GM18873 (cell line): ENCODE measurements at regions not wholly inside any gene's neighbourhood (a gene's known extent, or its start where the extent isn't known, plus 50 kb on each side); places are given as distances from the start of the nearest gene placed in this dataset.

Experiments
- ATAC-seq: cut with Tn5 transposase; IDR thresholded peaks from one replicate; pipeline ENCODE4 v1.9.1; 2021; ENCODE audit warnings: mild to moderate bottlenecking, moderate library complexity, moderate number of reproducible peaks; ENCODE audit not compliant: unreplicated experiment, low FRiP score

DNA sequence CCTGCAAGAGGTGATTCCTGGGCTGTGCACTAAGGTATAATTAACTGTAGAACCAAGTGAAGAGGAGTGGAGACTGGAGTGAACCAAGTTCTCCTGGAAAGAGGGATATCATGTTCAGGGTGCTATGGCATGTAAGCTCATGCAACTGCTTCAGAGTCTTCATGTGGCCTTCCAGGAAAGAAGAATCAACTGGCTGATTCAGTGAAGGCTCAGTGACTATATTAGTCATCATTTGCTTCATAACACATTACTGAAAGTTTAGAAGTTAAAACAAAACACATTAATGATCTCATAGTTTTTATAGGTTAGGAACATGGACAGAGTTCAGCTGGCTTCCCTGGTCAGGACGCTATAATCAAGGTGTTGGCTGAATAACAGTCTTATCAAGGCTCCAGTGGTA lies 1200.8 kb upstream of the GYPC start:
- ATAC-seq = no peak

DNA sequence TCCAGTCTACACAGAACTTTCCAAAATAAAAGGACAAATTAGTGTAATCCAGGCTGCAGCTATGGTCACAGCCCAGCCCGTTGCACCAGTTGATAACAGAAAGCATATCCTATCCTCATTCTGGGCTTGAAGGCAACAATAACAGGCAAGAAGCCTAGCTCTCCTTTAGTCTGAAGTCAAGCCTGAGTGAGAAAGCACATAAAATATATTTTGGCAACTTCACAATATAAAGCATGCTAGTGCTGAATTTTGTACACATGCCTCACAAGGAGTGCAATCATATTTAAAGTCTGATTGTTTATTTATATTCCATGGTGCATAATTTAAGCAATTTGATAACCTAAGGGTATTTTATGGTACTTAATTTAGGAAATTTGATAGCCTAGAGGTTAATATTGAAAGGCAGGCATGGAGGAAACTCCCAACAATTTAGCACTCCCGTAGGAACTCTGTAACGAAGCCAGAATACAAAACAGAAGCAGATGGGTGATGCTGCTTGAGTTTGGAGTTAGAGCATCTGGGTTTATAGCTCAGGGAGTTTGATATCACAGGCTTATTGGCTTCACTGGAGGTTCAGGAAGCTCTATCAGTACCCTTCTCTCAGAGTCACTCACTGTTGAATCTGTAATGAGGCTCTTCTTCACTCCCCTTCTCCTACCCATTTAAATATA lies 1199.1 kb upstream of the GYPC start:
- no peak for ATAC-seq

DNA sequence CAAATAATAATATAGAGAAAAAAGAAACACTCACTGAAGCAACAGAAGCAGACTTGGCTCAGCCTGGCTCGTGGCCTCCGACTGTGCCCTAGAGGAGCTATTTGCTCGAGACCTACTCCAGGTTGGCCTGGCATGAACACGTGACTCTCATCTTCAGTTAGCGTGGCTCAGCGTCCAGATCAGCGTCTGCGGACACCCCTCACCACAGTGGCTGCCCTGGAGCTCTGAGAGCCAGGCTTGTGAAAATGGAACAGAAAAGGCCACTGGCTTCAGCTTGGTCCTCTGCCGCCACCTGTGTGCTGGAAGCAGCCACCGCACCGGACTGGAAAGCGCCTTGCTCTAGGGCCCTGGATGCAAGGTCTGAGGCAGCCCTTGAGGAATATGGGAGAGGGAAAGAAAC lies 1184.0 kb upstream of the GYPC start:
- no peak for ATAC-seq

DNA sequence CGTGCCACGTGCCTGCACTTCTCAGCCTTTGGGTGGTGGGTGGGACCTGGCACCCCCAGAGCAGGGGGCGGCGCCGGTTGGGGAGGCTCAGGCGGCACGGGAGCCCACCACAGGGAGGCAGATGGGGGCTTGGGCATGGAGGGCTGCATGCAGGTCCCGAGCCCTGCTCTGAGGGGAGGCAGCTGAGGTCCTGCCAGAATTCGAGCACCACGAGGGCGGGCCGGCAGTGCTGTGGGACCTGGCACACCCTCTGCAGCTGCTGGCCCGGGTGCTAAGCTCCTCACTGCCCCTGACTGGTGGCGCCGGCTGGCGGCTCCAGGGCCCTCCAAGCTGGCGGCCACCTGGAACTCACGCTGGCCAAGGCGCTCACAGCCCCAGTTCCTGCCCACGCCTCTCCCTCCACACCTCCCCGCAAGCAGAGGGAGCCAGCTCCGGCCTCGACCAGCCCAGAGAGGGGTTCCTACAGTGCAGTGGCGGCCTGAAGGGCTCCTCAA lies 1176.8 kb upstream of the GYPC start:
- ATAC-seq = no peak

DNA sequence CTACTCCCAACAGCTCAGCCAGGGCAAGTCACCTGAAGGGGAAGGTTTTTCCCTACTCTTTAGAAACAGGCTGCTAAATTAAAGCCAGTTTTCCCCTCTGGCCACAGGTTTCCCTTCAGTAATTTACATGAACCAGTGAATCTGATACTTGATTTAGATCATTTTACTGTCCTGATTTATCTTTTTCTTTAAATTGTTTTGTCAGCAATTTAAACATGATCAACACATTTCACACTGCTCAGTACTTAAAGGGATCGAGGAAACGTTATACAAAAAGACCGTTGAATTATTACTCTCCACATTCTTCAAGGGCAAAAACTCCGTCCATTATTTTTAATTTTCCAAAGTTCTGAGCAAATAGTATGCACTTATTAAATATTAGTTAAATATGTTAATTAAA lies 1165.7 kb upstream of the GYPC start:
- no peak for ATAC-seq

DNA sequence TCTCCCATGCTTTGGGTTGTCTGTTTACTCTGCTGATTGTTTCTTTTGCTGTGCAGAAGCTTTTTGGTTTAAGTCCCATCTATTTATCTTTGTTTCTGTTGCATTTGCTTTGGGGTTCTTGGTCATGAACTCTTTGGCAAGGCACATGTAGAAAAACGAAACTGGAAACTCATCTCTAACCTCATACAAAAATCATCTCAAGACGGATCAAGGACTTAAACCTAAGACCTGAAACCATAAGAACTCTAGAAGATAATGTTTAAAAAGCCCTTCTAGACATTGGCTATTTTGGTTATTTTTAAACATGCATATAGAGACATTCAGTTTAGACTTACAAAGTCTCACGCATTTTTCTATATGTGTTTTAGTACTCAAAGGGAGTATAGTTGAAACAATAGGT lies 1164.3 kb upstream of the GYPC start:
- no peak for ATAC-seq

DNA sequence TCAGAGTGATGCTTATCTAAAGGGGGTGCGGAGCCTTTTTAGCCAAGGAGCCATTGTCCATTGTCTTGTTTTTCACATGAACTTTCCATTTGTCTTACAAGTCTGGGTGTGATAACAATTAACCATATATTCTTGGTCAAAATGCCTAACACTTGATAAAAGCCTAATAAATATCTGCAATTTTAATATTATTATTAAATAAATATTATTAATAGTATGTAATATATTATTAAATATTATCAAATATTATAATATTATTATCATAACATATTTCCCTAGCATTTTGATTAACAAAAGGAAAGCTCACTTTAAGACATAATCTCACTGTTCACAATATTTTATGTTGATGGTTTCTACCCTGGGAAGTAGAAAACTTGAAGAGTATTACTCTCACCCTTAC lies 1143.6 kb upstream of the GYPC start:
- no peak for ATAC-seq

DNA sequence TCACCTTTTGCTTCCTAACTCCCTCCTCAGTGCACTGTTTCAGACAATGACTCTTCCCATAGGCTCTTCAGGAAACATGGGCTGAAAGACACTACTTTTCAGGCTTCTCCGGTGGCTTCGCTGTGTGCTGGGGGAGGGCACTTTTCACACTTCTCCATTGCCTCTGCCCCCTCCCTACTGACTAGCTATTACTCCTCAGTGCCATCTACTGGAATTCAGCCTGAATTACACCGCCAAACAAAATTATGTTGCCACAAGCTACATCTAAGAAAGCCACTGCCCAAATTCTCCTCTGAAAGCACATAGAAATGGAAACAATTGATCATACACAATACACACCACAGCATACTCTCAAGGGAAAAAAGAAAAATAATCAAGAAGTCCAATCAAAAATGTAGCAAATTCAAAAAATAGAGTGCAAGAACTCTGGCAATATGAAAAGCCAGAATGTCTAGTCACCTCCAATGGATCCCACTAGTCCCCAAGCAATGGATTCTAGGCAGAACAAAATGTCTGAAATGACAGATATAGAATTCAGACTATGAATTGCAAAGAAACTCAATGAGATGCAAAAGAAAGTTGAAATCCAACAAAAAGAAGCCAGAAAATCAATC lies 1139.4 kb upstream of the GYPC start:
- no peak for ATAC-seq

DNA sequence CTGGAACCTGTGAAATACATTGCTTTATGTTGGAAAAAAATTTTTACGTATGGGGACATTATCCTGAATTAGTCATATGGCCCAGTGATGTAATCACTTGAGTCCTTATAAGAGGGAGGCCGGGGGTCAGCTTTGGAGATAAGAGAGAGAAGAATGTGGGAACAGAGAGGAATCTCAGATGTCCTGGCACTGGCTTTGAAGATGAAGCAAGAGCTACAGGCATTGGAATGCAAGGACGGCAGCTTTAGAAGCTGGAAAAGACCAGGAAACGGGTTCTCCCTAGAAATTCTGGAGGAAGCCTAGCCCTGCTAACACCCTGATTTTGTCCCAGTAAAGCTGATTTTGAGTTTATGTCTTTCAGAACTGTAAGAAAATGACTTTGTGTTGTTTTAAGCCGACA lies 1129.9 kb upstream of the GYPC start:
- no peak for ATAC-seq

DNA sequence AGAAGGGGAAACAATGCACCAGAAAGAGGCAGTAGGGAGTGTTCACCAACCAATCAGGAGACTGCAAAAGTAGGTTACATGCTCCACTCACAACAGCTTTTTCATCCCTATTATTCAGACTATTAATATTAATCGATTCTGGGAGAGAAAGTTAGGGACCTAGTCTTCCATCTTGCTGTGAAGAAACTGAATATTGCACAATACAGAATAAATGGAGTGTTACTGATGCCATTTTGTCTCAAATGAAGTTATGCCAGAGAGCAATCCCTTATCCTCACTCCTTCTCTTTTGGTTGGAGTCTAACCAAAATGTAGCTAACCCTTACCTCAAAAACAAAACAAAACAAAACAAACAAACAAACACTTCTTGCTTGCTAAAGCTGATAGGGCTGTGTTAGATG lies 1120.9 kb upstream of the GYPC start:
- no peak for ATAC-seq

DNA sequence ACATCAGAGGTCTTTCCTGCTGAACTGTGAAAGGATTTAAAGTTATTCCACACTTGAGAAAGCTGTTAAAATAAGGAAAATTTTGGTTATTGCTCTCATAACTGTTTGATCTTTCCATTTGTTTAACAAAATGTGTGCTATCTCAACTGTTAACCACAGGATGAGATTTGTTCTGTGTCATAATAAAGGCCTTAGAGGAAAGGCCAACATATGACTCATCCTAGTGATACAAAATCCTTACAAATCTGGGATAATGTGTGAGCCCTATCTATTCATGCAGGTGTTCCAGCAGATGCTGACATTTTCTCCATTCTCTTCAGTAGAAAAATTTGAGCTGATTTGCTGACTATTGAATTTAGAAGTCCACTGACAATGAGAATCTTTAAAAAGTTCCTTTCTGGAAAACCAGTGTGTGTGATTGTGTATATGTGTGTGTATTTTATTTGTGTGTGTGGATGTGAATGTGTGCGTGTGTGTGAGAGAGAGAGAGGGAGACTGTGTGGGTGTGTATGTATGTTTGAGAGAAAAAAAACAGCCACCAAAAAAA lies 1111.9 kb upstream of the GYPC start:
- no peak for ATAC-seq

DNA sequence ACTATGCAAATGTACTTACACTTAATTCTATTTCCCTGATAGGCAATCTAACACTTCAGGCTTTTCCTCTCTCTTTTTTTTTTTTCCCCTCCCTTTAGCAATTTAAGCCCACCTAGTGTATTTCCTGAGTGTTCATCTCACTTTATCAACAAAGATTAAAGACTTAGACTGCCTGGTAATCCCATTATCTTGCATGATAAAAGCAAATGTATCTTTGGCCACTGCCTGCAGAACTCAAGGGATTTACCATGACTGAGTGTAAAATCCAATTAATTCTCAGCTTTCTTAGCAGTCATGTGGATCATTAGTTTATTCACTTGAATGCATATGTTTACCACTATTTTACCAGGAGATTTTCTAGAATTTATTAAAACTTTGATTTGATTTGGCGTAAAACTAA lies 1102.2 kb upstream of the GYPC start:
- ATAC-seq = no peak

DNA sequence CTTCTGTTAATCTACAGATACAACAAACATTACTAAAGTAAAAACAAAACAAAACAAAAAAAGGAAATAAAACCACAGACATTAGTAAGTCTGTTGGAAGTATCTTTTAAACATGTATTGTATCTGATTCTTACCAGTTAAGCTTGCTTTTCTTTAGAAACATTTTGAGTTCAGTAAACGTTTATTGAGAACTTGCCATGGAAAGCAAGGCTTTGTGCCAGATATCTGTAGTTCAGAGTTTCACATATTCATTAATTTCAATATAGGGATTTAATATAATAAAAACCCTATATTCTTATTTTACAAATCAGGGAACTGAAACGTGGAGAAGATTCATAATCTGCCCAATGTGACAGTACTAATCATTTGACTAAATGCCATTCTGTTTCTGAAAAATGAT lies 1101.0 kb upstream of the GYPC start:
- no peak for ATAC-seq

DNA sequence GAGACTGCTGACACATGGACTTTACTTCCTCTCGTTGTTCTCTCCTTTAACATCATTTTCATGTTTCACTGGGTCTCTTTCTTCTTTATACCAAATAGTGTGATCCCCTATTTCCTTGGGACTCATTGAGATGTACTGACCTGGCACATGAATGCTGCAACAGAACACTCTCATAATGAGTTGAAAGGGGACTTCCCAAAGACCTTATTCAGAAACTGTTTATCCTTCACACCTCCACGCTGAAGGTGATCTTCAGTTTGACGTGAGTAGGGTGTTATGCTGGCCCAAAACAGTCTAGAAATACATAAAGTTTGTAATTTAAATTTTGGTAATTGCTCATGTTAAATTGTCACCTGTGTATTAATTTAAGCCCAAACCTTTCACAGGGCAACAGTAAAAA lies 1096.8 kb upstream of the GYPC start:
- no peak for ATAC-seq

DNA sequence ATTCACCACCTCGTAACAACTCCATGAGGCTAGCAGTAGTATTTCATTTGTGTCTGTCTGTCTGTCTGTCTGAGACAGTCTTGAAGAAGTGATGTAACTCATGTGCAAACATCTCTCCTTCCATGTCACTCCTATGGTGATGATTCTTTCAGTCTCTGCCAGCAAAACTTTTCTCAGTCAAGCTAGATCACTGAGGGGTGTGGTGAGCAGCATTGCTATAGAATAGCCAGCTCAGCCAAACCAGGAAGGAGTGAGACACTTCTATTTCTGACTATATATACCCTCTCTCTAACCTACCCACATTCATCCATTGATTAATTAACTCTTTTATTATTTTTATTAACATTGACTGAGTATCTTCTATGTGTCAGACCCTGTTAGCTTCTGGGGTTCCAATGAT lies 1095.1 kb upstream of the GYPC start:
- no peak for ATAC-seq

DNA sequence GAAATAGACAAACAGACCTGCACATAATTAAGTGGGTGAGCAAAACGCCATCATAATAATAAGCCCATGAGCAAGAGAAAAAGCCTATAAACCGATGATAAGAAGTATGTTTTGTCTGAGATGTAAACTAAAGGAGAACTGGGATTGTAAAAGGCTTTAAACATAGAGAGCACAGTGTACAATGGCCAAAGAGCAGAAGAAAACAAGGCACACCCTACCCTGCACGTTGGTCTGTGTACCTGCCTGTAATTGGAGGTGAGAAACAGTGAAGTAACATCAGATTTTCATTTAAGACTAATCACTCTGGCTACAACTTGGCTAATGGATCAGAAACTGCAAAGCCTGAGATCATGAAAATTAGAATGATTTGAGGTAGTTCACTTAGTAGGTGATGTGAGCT lies 1094.7 kb upstream of the GYPC start:
- ATAC-seq = no peak

DNA sequence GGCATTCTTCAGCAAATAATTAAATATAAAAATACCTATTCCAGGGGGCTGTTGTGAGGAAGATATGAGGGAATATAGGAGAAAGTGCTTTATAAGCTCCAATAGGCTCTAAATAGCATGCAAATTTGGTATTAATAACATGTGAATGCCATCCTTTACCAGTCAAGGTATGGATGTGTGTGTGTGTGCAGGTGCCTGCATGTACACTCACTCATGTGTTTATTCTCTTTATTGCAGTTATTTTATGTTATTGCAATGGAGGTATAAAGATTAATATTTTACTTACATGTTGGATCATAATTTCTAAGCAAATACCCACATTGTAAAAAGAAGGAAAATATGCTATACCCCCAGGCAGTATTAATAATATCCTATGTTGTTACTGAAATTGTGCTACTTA lies 1093.0 kb upstream of the GYPC start:
- ATAC-seq = no peak

DNA sequence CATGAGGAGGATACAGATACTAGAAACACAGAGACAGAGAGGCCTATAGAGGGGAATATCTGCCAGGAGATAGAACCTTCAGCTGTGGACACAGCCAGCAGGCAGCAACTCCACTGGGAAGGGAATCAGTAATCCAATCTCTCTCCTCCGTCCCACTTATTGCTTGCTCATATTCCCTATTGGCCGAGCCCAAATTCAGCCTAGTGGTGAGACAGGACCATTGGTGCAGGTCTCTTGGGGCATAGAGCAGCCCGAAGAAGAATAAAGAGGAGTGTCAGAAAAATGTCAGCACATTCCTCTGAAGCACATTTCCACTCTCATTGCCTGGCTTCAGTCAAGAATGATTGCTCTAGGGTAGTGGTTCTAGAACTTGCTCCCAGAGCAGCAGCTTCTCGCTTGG lies 1091.5 kb upstream of the GYPC start:
- ATAC-seq = no peak

DNA sequence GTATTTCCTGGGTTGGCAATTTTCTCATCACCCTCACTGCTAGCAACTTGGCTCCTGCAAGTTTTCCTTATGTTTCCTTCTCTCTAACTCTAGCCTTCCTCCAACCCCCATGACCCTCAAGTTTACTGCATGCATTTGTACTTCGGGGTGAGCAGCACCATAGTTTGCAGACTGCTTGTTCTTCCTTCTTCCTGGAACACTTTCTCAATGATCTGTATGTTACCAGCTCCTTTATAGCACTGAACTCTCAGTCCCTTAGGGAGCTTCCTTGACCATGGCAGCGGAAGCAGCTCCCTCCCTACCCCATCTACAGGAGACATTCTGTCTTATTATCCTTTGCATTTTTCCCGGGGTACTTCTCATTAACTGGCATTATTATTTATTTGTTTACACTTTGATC lies 1089.5 kb upstream of the GYPC start:
- no peak for ATAC-seq

DNA sequence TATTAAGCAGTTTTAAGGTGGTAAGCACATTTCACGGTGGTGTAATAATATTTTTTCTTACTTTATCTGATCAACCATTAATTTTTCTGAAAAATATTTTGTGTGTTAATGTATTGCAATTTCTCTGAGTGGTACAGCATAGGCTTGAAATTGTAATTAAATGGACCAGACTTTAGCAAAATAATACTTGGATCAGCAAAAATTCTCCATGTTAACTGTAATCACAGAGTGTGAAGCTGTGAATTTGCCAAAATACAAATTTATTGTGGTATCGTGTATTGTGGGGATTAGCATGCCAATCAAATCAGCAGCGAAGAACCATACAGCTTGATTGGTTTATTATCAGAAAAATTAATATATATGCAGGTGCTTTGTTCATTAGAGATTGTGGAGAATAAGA lies 1088.9 kb upstream of the GYPC start:
- no peak for ATAC-seq

DNA sequence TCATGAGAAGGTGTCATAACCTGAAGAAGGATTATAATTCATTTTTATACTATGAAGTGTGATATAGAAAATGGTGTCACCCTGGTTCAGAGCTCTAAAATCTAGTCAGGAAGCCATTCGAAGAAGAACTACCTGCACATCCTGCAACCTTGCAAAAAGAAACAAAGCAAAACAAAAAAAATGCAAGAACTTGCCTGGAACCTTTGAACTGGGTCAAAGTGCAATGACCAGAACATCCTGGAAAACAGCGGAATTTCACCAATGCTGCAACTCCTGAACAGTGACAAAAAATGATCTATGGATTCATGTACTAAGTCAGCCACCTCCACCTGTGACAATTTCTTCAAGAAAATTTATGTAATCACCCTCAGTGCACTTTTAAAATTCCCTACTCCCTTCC lies 1083.3 kb upstream of the GYPC start:
- no peak for ATAC-seq

DNA sequence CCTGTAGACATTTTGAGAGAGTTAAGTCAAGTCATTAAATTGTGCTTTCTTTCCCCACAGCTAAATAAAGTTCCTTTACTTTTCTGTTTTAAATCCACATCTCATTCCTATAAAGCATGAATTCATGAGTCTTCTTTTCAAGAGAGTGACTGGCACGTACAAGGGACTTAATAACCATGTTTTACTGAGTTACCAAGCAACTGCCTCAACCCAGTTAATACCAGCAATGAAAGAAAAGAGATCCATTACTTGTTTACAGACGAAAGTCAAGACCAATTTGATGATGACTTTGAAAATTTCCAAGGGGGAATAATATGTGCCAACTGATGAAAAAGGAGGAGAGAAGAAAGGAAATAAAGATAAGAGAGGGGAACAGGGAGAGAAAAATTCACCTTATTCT lies 1082.5 kb upstream of the GYPC start:
- ATAC-seq = no peak
